IMR-90 (cell line): ENCODE measurements at regions not wholly inside any gene's neighbourhood (a gene's known extent, or its start where the extent isn't known, plus 50 kb on each side); places are given as distances from the start of the nearest gene placed in this dataset.

Source experiments
- BHLHE40 ChIP-seq: fragments of 150-350 bp; IDR thresholded peaks from 2 replicates; pipeline ENCODE4 v1.6.1; 2016; ENCODE audit warnings: mild to moderate bottlenecking, low read depth, low read length
- CEBPB ChIP-seq: IDR thresholded peaks from 2 replicates; pipeline ENCODE4 v1.6.1; 2012; ENCODE audit warnings: low read depth, low read length, improper control_type of control experiment
- MAZ ChIP-seq: IDR thresholded peaks from 2 replicates; pipeline ENCODE4 v1.6.1; 2012; ENCODE audit warnings: low read depth, mild to moderate bottlenecking, low read length, improper control_type of control experiment, moderate library complexity, borderline replicate concordance
- MXI1 ChIP-seq: IDR thresholded peaks from 2 replicates; pipeline ENCODE4 v1.6.1; 2012; ENCODE audit warnings: low read depth, mild to moderate bottlenecking, low read length, moderate library complexity, borderline replicate concordance
- POLR2A ChIP-seq: IDR thresholded peaks from 2 replicates; pipeline ENCODE4 v1.6.1; 2012; ENCODE audit warnings: mild to moderate bottlenecking, low read depth, low read length
- RAD21 ChIP-seq: IDR thresholded peaks from 2 replicates; pipeline ENCODE4 v1.6.1; 2012; ENCODE audit warnings: low read length, improper control_type of control experiment
- RCOR1 ChIP-seq: IDR thresholded peaks from 2 replicates; pipeline ENCODE4 v1.6.1; 2012; ENCODE audit warnings: mild to moderate bottlenecking, low read length, improper control_type of control experiment; ENCODE audit not compliant: insufficient replicate concordance
- USF2 ChIP-seq: fragments of 150-350 bp; IDR thresholded peaks from 2 replicates; pipeline ENCODE4 v1.6.1; 2017; ENCODE audit warnings: mild to moderate bottlenecking, antibody characterized with exemption, low read length, low read depth
- TF ChIP-seq, protein P1 (sequence below): conservative IDR thresholded peaks from 2 replicates; pipeline ENCODE4 v1.5.1; 2012; ENCODE audit warnings: mild to moderate bottlenecking, low read depth, low read length, improper control_type of control experiment

GRCh38 chr4:53784112-53784511, 192.8 kb upstream of the LNX1 start:
- TF ChIP-seq POLR2A = no peak
- TF ChIP-seq, protein P1, sequence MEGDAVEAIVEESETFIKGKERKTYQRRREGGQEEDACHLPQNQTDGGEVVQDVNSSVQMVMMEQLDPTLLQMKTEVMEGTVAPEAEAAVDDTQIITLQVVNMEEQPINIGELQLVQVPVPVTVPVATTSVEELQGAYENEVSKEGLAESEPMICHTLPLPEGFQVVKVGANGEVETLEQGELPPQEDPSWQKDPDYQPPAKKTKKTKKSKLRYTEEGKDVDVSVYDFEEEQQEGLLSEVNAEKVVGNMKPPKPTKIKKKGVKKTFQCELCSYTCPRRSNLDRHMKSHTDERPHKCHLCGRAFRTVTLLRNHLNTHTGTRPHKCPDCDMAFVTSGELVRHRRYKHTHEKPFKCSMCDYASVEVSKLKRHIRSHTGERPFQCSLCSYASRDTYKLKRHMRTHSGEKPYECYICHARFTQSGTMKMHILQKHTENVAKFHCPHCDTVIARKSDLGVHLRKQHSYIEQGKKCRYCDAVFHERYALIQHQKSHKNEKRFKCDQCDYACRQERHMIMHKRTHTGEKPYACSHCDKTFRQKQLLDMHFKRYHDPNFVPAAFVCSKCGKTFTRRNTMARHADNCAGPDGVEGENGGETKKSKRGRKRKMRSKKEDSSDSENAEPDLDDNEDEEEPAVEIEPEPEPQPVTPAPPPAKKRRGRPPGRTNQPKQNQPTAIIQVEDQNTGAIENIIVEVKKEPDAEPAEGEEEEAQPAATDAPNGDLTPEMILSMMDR = no peak
- no peak for TF ChIP-seq CEBPB
- no peak for TF ChIP-seq RAD21
- no peak for TF ChIP-seq USF2
- TF ChIP-seq BHLHE40 = no peak
- TF ChIP-seq RCOR1 = no peak
- TF ChIP-seq MAZ = no peak
- no peak for TF ChIP-seq MXI1
